GM23248 (cell line): ENCODE measurements at regions not wholly inside any gene's neighbourhood (a gene's known extent, or its start where the extent isn't known, plus 50 kb on each side); places are given as distances from the start of the nearest gene placed in this dataset.

Experiments
- EZH2 ChIP-seq: fragments of 200-600 bp; sonication (generic); IDR thresholded peaks from 2 replicates; pipeline ENCODE4 v1.6.1; 2018; ENCODE audit warnings: antibody characterized with exemption, mild to moderate bottlenecking; ENCODE audit not compliant: insufficient read depth, poor library complexity, severe bottlenecking
- EZH2phosphoT487 ChIP-seq: fragments of 200-600 bp; sonication (generic); IDR thresholded peaks from 2 replicates; pipeline ENCODE4 v1.6.1; 2018; ENCODE audit warnings: antibody characterized with exemption, moderate library complexity, mild to moderate bottlenecking, low read depth; ENCODE audit not compliant: insufficient read depth

GRCh38 chr3:135868801-135869200 is 96.7 kb upstream of the PPP2R3A start:
- TF ChIP-seq EZH2 (no peak), EZH2phosphoT487 (no peak)
